Ectodermal cell (in vitro differentiated cells): ENCODE measurements at regions not wholly inside any gene's neighbourhood (a gene's known extent, or its start where the extent isn't known, plus 50 kb on each side); places are given as distances from the start of the nearest gene placed in this dataset.

Experiments used
- H3K27ac ChIP-seq: 2 replicates; pipeline ENCODE4 v1.7.0; 2013; ENCODE audit warnings: mild to moderate bottlenecking, low read depth, low read length; ENCODE audit not compliant: insufficient read depth, poor library complexity, severe bottlenecking
- H3K27me3 ChIP-seq: 2 replicates; pipeline ENCODE4 v1.7.0; 2013; ENCODE audit warnings: mild to moderate bottlenecking, low read length; ENCODE audit not compliant: insufficient read depth, control insufficient read depth, poor library complexity, severe bottlenecking
- H3K36me3 ChIP-seq: one replicate; pipeline ENCODE4 v1.7.0; 2013; ENCODE audit warnings: low read length; ENCODE audit not compliant: control insufficient read depth, insufficient read depth
- H3K4me1 ChIP-seq: one replicate; pipeline ENCODE4 v1.7.0; 2013; ENCODE audit warnings: low read length; ENCODE audit not compliant: control insufficient read depth, insufficient read depth
- H3K4me3 ChIP-seq: 2 replicates; pipeline ENCODE4 v1.7.0; 2013; ENCODE audit warnings: low read depth, low read length, control low read depth; ENCODE audit not compliant: insufficient read depth
- H3K9me3 ChIP-seq: 2 replicates; pipeline ENCODE4 v1.7.0; 2013; ENCODE audit warnings: mild to moderate bottlenecking, low read length, moderate library complexity; ENCODE audit not compliant: control insufficient read depth
- WGBS, 2 experiments: methylation state at CpG; one replicate each; pipeline ENCODE4 v1.1.7; 2013; ENCODE audit warnings: missing lambda C conversion rate in 2 of 2; 5-methylcytosine and 5-hydroxymethylcytosine counted together

GRCh38 chr10:5588603-5589002 is 63.8 kb downstream of the CALML3 start:
- H3K9me3 ChIP-seq: no peaks in the 10 kb centered on the region
- 86 to 89% methylated on average over 5 of the region's 5 CpGs for WGBS, 2 experiments
- no peak overlapping the region for H3K4me3 ChIP-seq
- H3K27ac ChIP-seq: no peak overlapping the region
- H3K36me3 ChIP-seq: no peaks in the 10 kb centered on the region
- H3K4me1 ChIP-seq: peaks cover 51% of the 10 kb centered on the region
- no peaks in the 10 kb centered on the region for H3K27me3 ChIP-seq
